WTC11 (cell line): ENCODE measurements at regions not wholly inside any gene's neighbourhood (a gene's known extent, or its start where the extent isn't known, plus 50 kb on each side); places are given as distances from the start of the nearest gene placed in this dataset.

ENCODE experiments used
- ATAC-seq: fragments of 200-7000 bp; cut with Tn5 transposase; 2 replicates; pipeline ENCODE4 v1.10.0; 2021; ENCODE audit warnings: mild to moderate bottlenecking, moderate library complexity
- CTCF ChIA-PET: fragments of 300-600 bp; sonication (Branson Sonifier 250); formaldehyde crosslinking; loops from one replicate; lab custom pipeline; 2021; ENCODE audit warnings: antibody characterized with exemption; lab: Charles Lee
- POLR2A ChIA-PET: fragments of 350-600 bp; sonication (Branson Sonifier 250); formaldehyde crosslinking; loops from one replicate; lab custom pipeline; 2021; ENCODE audit warnings: antibody characterized with exemption; lab: Charles Lee
- DNase-seq: peaks from one replicate; pipeline ENCODE4 v3.0.0; 2021; ENCODE audit warnings: low spot score
- H3K27ac Mint-ChIP-seq: 2 replicates; pipeline ENCODE4 v1.8.0; 2021; ENCODE audit warnings: mixed read lengths
- H3K27me3 Mint-ChIP-seq: 2 replicates; pipeline ENCODE4 v1.8.0; 2021; ENCODE audit warnings: low read depth, mild to moderate bottlenecking, moderate library complexity, mixed read lengths
- H3K36me3 Mint-ChIP-seq: 2 replicates; pipeline ENCODE4 v1.8.0; 2021; ENCODE audit warnings: mixed read lengths
- H3K4me1 Mint-ChIP-seq: 2 replicates; pipeline ENCODE4 v1.8.0; 2022; ENCODE audit warnings: mixed read lengths
- H3K4me3 Mint-ChIP-seq: 2 replicates; pipeline ENCODE4 v1.8.0; 2021; ENCODE audit warnings: mild to moderate bottlenecking, moderate library complexity, mixed read lengths
- H3K9me3 Mint-ChIP-seq: 2 replicates; pipeline ENCODE4 v1.8.0; 2021; ENCODE audit warnings: mixed read lengths
- AFF4 ChIP-seq: sonication (generic); formaldehyde crosslinking; IDR thresholded peaks from 2 replicates; pipeline ENCODE4 v1.8.1; 2023; ENCODE audit warnings: mild to moderate bottlenecking, missing genetic modification reagents, borderline replicate concordance
- ATF1 ChIP-seq: sonication (generic); formaldehyde crosslinking; IDR thresholded peaks from 2 replicates; pipeline ENCODE4 v1.8.1; 2023; ENCODE audit warnings: mild to moderate bottlenecking, moderate library complexity, missing genetic modification reagents
- ATF6 ChIP-seq: sonication (generic); formaldehyde crosslinking; IDR thresholded peaks from 2 replicates; pipeline ENCODE4 v1.8.1; 2023; ENCODE audit warnings: mild to moderate bottlenecking, missing genetic modification reagents
- CREB1 ChIP-seq: sonication (generic); formaldehyde crosslinking; IDR thresholded peaks from 2 replicates; pipeline ENCODE4 v1.8.0; 2023; ENCODE audit warnings: mild to moderate bottlenecking, missing genetic modification reagents
- FOXJ3 ChIP-seq: sonication (generic); formaldehyde crosslinking; IDR thresholded peaks from 2 replicates; pipeline ENCODE4 v1.9.0; 2021; ENCODE audit warnings: missing genetic modification reagents, mild to moderate bottlenecking, borderline replicate concordance
- FOXK1 ChIP-seq: sonication (generic); formaldehyde crosslinking; IDR thresholded peaks from 2 replicates; pipeline ENCODE4 v1.8.0; 2022; ENCODE audit warnings: mild to moderate bottlenecking, moderate library complexity, missing genetic modification reagents
- FOXP1 ChIP-seq: sonication (generic); formaldehyde crosslinking; IDR thresholded peaks from 2 replicates; pipeline ENCODE4 v1.8.0; 2022; ENCODE audit warnings: missing genetic modification reagents, mild to moderate bottlenecking, moderate library complexity, borderline replicate concordance
- GRHL2 ChIP-seq: fragments of 250-450 bp; sonication (Bioruptor Pico); IDR thresholded peaks from 2 replicates; pipeline ENCODE4 v1.8.0; 2022; ENCODE audit warnings: mild to moderate bottlenecking, moderate library complexity; ENCODE audit not compliant: insufficient replicate concordance, severe bottlenecking
- JAZF1 ChIP-seq: fragments of 250-450 bp; sonication (Bioruptor Pico); IDR thresholded peaks from 2 replicates; pipeline ENCODE4 v1.9.0; 2021; ENCODE audit warnings: moderate library complexity, mild to moderate bottlenecking, inconsistent platforms
- MLX ChIP-seq: sonication (generic); formaldehyde crosslinking; IDR thresholded peaks from 2 replicates; pipeline ENCODE4 v1.8.1; 2023; ENCODE audit warnings: mild to moderate bottlenecking, missing genetic modification reagents, moderate library complexity
- NFATC4 ChIP-seq: fragments of 250-450 bp; sonication (Bioruptor Pico); IDR thresholded peaks from 2 replicates; pipeline ENCODE4 v1.9.0; 2021; ENCODE audit warnings: mild to moderate bottlenecking
- NFE2L1 ChIP-seq: sonication (generic); formaldehyde crosslinking; IDR thresholded peaks from 2 replicates; pipeline ENCODE4 v1.8.1; 2023; ENCODE audit warnings: missing genetic modification reagents
- NFYB ChIP-seq: sonication (generic); formaldehyde crosslinking; conservative IDR thresholded peaks from 2 replicates; pipeline ENCODE4 v1.8.0; 2022; ENCODE audit warnings: low read depth, missing genetic modification reagents
- NR3C1 ChIP-seq: sonication (generic); formaldehyde crosslinking; conservative IDR thresholded peaks from 2 replicates; pipeline ENCODE4 v1.8.1; 2023; ENCODE audit warnings: low read depth, mild to moderate bottlenecking, missing genetic modification reagents
- OVOL2 ChIP-seq: fragments of 250-450 bp; sonication (Bioruptor Pico); IDR thresholded peaks from 2 replicates; pipeline ENCODE4 v1.9.0; 2021; ENCODE audit warnings: mild to moderate bottlenecking, borderline replicate concordance
- PREB ChIP-seq: sonication (generic); formaldehyde crosslinking; IDR thresholded peaks from 2 replicates; pipeline ENCODE4 v1.8.1; 2022; ENCODE audit warnings: mild to moderate bottlenecking, missing genetic modification reagents, moderate library complexity, borderline replicate concordance
- RELA ChIP-seq: sonication (generic); formaldehyde crosslinking; IDR thresholded peaks from 2 replicates; pipeline ENCODE4 v1.8.1; 2022; ENCODE audit warnings: missing genetic modification reagents, mild to moderate bottlenecking, borderline replicate concordance
- SP1 ChIP-seq: sonication (generic); formaldehyde crosslinking; conservative IDR thresholded peaks from 2 replicates; pipeline ENCODE4 v1.8.1; 2022; ENCODE audit warnings: missing genetic modification reagents
- TEAD1 ChIP-seq: sonication (generic); formaldehyde crosslinking; IDR thresholded peaks from 2 replicates; pipeline ENCODE4 v1.8.0; 2022; ENCODE audit warnings: mild to moderate bottlenecking, missing genetic modification reagents
- TP53 ChIP-seq: sonication (generic); formaldehyde crosslinking; IDR thresholded peaks from 2 replicates; pipeline ENCODE4 v1.8.1; 2023; ENCODE audit warnings: mild to moderate bottlenecking, missing genetic modification reagents
- ZNF532 ChIP-seq: fragments of 250-450 bp; sonication (Bioruptor Pico); IDR thresholded peaks from 2 replicates; pipeline ENCODE4 v1.9.0; 2021; ENCODE audit warnings: mild to moderate bottlenecking, borderline replicate concordance

- TF ChIP-seq ZNF532 (CRISPR knock-in tag) (no peak), PREB (CRISPR knock-in tag) (no peak), MLX (CRISPR knock-in tag) (no peak)
Observed at GRCh38 chr3:194908496-194908895, 222.8 kb downstream of the FAM43A start (continued).

DNA sequence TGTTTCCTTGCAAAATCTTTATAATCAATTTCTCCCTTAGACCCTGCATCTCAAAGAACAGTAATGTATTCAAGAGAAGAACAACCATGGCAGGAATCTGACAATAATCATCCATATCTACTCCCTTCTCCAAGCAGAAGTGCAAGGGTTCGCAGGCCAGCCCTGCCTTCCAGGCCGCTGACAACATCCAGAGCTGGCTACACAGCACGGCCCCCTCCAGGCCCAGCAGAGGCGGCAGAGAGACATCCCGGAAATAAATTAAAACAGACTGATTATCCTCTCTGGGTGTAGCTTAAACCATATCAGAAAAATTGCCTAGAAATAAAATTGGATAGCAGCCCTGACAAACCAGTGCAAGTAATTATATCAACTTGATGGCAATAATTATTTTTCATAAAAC, 223.3 kb downstream of the FAM43A start:
- Mint-ChIP-seq H3K27me3 (no peaks in the 10 kb centered on the region), H3K4me1 (no peaks in the 10 kb centered on the region), H3K27ac (no peak overlapping the region), H3K9me3 (peaks cover 19% of the 10 kb centered on the region), H3K36me3 (peaks cover 6% of the 10 kb centered on the region), H3K4me3 (no peak overlapping the region)
- no peak for TF ChIP-seq ZNF532 (CRISPR knock-in tag)
- TF ChIP-seq AFF4 (CRISPR knock-in tag): no peak
- no peak for TF ChIP-seq TEAD1
- no peak for TF ChIP-seq RELA
- no peak for TF ChIP-seq ATF6 (CRISPR knock-in tag)
- no peak for TF ChIP-seq NR3C1 (CRISPR knock-in tag)
- no peak for TF ChIP-seq FOXJ3 (CRISPR knock-in tag)
- TF ChIP-seq TP53 (CRISPR knock-in tag): no peak
- no peak for TF ChIP-seq GRHL2 (CRISPR knock-in tag)
- no peak for TF ChIP-seq NFYB (CRISPR knock-in tag)
- no peak for TF ChIP-seq SP1 (CRISPR knock-in tag)
- no peak for TF ChIP-seq CREB1 (CRISPR knock-in tag)
- no peak for TF ChIP-seq NFATC4 (CRISPR knock-in tag)
- no peak for TF ChIP-seq JAZF1 (CRISPR knock-in tag)
- no peak for TF ChIP-seq FOXP1
- no peak for TF ChIP-seq NFE2L1 (CRISPR knock-in tag)
- no peak for TF ChIP-seq FOXK1 (CRISPR knock-in tag)
- no peak for TF ChIP-seq OVOL2
- no peak for TF ChIP-seq ATF1 (CRISPR knock-in tag)
- ChIA-PET CTCF (interaction anchor here (0.7 kb wide), 1 partner anchor 198 kb away, joined by 4 read pairs; no protein-coding TSS in a partner anchor), POLR2A (no interaction called here)
- DNase-seq (no peak), ATAC-seq (no peak)
